HG02938 (cell line): ENCODE measurements at regions not wholly inside any gene's neighbourhood (a gene's known extent, or its start where the extent isn't known, plus 50 kb on each side); places are given as distances from the start of the nearest gene placed in this dataset.

Source experiments
- ATAC-seq: cut with Tn5 transposase; IDR thresholded peaks from one replicate; pipeline ENCODE4 v1.9.1; 2021; ENCODE audit warnings: mild to moderate bottlenecking, moderate library complexity; ENCODE audit not compliant: unreplicated experiment

GRCh38 chr6:93581371-93581770 is 162.0 kb upstream of the EPHA7 start:
- ATAC-seq, result no peak

- ATAC-seq, result no peak
Measured at GRCh38 chr6:93580446-93580845, 161.1 kb upstream of the EPHA7 start.

GRCh38 chr6:93575495-93576267 is 156.3 kb upstream of the EPHA7 start:
- no peak for ATAC-seq

DNA sequence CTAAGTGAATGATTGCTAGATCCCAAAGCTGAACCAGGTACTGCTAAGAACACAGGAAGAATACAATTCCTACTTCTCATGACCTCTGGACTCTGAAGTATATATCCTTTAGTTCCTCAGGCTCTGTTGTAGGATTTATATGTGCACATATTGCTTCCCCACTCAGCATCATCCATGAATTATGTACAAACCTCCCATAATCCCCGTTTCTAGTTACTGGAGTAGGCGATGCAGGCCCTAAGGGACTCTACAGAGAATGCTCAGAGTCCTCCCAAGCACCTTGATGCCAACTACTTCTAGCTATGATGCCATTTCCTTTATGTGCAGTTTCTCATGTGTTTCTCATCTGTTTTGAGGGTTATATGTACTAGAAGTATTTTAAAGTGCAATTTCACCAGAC is 154.9 kb upstream of the EPHA7 start:
- no peak for ATAC-seq

GRCh38 chr6:93571346-93571745 is 152.0 kb upstream of the EPHA7 start:
- no peak for ATAC-seq

DNA sequence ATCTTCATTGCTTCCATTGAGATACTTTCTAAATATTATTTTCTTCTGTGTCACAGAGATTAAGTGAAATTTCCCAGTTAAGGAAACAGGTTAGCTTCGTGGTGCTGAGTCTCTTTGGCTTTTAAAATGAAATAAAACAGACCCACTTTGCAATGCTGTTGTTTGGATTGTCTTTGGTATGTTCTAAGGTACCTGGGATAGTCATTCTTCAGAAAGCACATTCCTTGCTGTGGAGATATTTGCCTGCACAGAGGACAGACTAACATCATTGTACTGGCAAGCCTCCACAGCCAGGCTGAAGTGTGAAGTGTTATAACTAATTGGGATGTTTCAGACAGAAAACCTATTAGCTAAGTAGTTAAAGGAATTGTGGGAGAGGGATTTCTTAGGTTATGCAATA is 148.8 kb upstream of the EPHA7 start:
- ATAC-seq, result no peak

- ATAC-seq, result no peak
Measured at GRCh38 chr6:93567164-93567563, 147.8 kb upstream of the EPHA7 start.

GRCh38 chr6:93566285-93566684 is 146.9 kb upstream of the EPHA7 start:
- no peak for ATAC-seq

DNA sequence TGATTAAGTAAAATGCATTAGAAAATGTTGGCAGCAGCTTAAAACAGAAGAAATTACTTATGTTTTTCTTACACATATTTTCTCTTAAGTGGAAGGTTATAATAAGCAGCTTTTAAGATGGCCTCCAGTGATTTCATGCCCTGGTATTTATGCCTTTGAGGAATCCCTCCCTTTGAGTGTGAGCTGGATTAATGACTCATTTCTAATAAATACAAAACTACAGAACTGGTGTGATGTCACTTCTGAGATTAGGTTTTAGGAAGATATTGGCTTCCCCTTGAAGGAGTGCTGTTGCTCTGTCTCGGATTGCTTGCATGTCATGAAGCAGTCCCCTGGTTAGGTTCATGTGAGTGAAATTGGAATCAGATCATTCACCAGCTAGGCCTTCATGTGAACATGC is 143.2 kb upstream of the EPHA7 start:
- no peak for ATAC-seq

- no peak for ATAC-seq
Measured at GRCh38 chr6:93555292-93555691, 135.9 kb upstream of the EPHA7 start.

DNA sequence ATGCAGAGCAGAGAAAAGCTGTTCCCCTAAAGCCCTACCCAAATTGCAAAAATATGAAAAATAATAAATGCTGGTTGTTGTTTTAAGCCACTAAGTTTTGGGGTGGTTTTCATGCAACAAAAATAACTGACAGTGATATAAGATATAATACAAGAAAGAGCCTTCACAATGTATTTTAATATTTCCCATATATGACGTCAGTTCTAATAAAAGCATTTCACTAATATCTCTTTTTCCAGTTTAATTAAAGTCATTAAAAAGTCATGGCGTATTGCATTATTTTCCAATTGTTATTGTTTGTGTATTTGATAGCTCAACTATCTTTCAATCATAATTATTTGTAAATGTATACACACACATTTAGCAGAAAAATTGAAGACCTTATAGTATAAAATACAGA is 134.7 kb upstream of the EPHA7 start:
- ATAC-seq, result no peak

DNA sequence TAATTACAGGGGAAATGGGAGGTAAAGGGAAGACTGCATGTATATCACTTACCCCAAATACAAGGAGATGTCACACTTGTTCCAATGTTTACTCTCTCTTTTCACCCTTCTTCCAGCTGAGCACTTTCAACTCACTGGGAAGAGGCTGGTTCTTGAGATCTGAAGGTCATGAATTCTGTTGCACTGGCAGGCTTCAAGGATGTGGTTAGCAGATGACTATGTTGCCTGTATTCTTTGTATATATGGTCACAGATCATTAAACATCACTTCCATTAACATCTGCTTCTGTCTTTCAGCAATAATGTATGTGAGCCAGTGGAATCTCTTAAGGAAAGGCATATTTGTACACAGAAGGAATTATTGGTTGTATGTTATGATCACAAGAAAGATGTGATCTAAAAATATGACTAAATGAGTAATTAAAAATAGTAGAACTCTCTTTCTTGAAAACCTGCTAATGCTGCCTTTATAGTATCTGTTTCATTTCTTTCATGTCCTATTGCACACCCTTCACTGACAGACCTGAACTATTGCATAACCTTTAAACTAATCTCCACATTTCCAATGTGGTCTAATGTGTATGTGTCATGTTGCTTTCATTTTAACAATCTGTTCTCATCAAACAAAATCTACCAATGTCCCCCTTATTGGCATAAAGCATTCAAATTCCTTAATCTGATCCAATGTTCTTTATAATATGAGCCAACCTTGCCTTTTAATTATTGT is 131.4 kb upstream of the EPHA7 start:
- ATAC-seq, result no peak

DNA sequence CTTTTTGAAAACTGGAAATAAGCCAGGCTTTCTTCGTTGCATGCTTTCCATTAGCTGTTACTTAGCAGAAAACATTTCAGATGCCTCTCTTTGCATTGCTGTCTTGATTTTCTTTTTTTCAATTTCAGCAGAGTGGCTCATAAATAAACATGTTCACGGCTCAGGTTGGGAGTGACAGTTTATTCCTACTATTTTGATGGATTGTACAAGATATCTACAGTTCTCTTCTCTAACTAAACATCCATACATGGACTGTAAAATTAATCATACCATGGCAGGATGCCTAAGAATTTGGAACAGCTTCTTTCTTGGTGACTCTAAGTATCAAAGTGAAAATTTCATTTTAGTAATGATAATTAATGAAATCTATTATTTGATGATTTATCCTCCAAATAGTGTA is 130.5 kb upstream of the EPHA7 start:
- ATAC-seq, result no peak

DNA sequence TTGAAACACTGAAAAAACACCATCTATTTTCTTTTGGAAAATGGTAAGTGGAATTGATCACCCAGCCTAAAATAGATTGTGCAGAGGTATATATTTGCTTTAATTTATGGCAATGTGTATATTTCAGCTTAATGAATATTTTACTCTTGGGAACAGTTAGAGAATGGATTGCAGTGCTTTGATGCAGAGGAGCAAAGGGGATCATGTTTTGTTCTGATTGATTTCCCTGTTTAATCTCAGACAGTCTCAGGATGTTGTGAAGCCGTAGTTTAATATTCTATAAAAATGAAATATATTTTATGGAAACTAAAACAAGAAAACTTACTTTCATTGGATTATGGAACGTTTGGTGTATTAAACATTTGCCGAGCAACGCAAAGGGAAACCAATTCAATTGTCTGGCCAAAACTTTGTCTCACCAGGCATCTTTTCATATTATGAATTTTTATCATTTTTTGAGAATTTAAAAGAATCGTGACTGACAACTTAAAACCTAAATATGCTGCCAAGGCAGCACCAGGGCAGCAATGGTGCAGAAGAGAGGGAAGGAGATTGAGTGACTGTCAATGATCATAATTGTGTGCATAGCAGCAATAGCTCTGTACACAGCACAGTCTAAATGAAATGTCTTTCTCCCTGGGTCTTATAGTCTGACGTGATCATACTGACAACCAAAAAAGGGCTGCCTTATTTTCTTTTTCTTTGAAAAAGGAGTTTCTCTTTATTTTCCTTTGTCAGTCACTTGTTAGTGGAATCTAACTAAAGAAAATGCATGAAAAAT is 105.5 kb upstream of the EPHA7 start:
- ATAC-seq, result no peak

DNA sequence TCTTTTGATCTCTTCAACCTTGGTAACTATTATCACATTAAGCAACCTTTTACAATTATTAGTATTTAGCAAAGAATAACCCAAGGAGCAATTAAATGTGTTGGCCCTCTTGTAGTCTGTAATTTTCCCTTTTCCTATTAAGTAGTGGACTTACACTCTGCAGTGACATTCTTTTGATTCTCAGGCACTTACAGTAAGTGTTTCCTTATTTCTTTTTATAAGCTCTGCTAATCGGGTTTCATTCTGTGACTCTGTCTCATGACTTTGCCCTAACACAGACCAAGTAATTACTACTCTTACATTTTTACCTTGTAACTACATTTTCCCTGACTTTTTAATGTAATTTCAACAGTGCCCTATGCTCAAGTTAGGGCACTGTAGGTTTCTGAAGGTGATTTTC is 104.0 kb upstream of the EPHA7 start:
- ATAC-seq, result no peak

DNA sequence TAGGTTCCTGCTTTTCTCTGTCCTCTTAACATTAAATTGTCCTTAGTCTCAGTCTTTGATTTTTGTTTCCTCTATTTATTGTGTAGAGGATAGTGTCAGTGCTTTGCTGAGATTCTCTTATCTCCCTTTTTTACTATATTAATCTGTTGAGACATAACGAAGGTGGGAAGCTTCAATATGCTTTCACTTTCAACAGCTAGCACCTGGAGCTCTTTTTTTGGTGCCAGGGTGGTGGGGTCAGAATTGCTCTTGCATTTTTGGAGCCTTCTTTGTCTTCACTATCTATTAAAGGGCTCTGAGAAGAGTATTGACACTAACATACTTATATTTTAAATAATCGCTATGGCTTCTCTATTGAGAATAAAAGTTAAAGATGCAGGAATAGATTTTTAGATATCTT is 97.1 kb upstream of the EPHA7 start:
- ATAC-seq, result no peak

DNA sequence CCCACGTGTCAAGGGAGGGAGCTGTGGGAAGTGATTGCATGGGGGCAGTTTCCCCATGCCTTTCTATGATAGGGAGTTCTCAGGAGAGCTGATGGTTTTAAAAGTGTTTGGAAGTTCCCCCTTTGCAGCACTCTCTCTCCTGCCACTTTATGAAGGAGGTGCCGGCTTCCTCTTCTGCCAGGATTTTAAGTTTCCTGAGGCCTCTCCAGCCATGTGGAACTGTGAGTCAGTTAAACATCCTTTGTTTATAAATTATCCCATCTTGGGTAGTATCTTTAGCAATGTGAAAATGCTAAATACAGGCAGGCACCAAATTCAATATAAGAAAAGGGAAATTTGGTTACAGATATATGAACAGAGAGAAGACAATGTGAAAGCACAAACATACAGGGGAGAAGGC is 96.4 kb upstream of the EPHA7 start:
- ATAC-seq, result no peak

DNA sequence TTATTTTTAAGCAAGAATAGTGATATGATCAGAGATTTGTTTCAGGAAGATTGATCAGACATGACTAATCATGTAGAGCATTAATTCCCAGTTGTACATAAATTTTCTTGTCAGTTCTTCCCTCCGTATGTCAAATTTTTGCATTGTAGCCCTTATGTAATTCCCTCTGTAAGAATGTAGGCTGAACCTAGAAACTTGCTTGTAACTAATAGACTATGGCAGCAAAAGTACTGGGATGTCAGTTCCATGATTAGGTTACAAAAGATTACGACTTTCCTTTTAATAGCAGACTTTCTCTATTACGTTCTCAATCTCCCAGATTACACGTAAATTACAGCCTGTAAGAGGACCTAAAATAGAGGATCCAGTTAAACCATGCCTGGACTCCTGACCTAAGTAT is 79.4 kb upstream of the EPHA7 start:
- no peak for ATAC-seq

- no peak for ATAC-seq
Measured at GRCh38 chr6:93496548-93496947, 77.2 kb upstream of the EPHA7 start.

- no peak for ATAC-seq
Measured at GRCh38 chr6:93494057-93494456, 74.7 kb upstream of the EPHA7 start.

- no peak for ATAC-seq
Measured at GRCh38 chr6:93474733-93475179, 55.4 kb upstream of the EPHA7 start.

GRCh38 chr6:93471281-93471680 is 51.9 kb upstream of the EPHA7 start:
- no peak for ATAC-seq
